Progenitor cell of endocrine pancreas (in vitro differentiated cells): ENCODE measurements at regions not wholly inside any gene's neighbourhood (a gene's known extent, or its start where the extent isn't known, plus 50 kb on each side); places are given as distances from the start of the nearest gene placed in this dataset.

Source experiments
- DNase-seq: peaks from one replicate; pipeline ENCODE4 v3.0.0; 2021; ENCODE audit warnings: low spot score; ENCODE audit not compliant: unreplicated experiment
- H3K27ac Mint-ChIP-seq: 2 replicates; pipeline ENCODE4 v1.8.0; 2021; ENCODE audit warnings: mild to moderate bottlenecking, moderate library complexity, mixed read lengths
- H3K27me3 Mint-ChIP-seq: 2 replicates; pipeline ENCODE4 v1.8.0; 2021; ENCODE audit warnings: mixed read lengths
- H3K36me3 Mint-ChIP-seq: 2 replicates; pipeline ENCODE4 v1.8.0; 2022; ENCODE audit warnings: mixed read lengths; ENCODE audit not compliant: insufficient read depth
- H3K4me1 Mint-ChIP-seq: 2 replicates; pipeline ENCODE4 v1.8.0; 2021; ENCODE audit warnings: low read depth, mixed read lengths
- H3K4me3 Mint-ChIP-seq: 2 replicates; pipeline ENCODE4 v1.8.0; 2021; ENCODE audit warnings: low read depth, mild to moderate bottlenecking, moderate library complexity, mixed read lengths
- H3K9me3 Mint-ChIP-seq: 2 replicates; pipeline ENCODE4 v1.8.0; 2021; ENCODE audit warnings: low read depth, mixed read lengths
- TF ChIP-seq, protein P1 (sequence below): fragments of 200-600 bp; sonication (generic); IDR thresholded peaks from one replicate; pipeline ENCODE4 v1.5.0; 2021; ENCODE audit warnings: antibody characterized with exemption, mild to moderate bottlenecking; ENCODE audit not compliant: unreplicated experiment

DNA sequence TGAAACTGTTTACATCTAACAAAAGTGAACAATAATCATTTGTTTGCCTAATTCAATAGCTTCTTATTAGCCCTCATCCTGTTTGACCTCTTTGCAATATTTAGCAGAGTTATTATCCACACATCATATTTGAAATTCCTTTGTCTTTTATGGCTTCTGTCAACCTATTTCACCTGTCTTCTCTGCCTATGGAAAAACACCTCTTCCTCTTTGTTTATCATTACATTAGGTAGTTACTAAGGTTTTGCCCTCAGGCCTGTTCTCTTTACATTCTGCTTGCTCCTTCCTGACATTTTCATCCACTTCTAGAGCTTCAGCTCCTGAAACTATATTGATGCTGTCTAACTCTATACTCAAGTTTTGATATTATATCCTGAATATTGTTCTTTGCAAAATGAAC, 183.0 kb downstream of the SUCNR1 start:
- no peaks in the 10 kb centered on the region for H3K36me3 Mint-ChIP-seq
- H3K4me3 Mint-ChIP-seq = no peak overlapping the region
- no peak overlapping the region for H3K27ac Mint-ChIP-seq
- peaks cover 25% of the 10 kb centered on the region for H3K4me1 Mint-ChIP-seq
- no peak for DNase-seq
- no peaks in the 10 kb centered on the region for H3K27me3 Mint-ChIP-seq
- H3K9me3 Mint-ChIP-seq = no peaks in the 10 kb centered on the region
- TF ChIP-seq, protein P1, sequence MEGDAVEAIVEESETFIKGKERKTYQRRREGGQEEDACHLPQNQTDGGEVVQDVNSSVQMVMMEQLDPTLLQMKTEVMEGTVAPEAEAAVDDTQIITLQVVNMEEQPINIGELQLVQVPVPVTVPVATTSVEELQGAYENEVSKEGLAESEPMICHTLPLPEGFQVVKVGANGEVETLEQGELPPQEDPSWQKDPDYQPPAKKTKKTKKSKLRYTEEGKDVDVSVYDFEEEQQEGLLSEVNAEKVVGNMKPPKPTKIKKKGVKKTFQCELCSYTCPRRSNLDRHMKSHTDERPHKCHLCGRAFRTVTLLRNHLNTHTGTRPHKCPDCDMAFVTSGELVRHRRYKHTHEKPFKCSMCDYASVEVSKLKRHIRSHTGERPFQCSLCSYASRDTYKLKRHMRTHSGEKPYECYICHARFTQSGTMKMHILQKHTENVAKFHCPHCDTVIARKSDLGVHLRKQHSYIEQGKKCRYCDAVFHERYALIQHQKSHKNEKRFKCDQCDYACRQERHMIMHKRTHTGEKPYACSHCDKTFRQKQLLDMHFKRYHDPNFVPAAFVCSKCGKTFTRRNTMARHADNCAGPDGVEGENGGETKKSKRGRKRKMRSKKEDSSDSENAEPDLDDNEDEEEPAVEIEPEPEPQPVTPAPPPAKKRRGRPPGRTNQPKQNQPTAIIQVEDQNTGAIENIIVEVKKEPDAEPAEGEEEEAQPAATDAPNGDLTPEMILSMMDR = no peak

DNA sequence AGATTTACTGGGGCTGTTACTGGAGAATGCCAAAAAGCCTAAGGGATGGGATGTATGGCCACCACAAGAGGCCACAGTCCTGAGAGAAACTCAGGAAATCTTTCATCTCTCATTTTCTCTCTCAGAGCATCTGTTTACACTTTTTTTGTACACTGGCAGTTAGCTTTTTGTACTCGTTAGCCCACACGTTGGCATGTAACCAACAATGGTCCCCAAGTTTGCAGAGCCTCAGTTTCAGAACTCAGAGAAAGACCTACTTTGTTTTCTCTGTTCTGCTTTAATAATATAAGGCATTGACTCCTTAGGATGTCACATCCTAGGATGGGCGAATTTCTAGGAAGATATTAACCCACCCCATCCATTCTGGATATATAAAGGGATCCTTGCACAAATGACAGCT, 183.5 kb downstream of the SUCNR1 start:
- TF ChIP-seq, protein P1 = no peak
- DNase-seq = no peak
- H3K36me3 Mint-ChIP-seq = no peaks in the 10 kb centered on the region
- no peak overlapping the region for H3K4me3 Mint-ChIP-seq
- no peaks in the 10 kb centered on the region for H3K9me3 Mint-ChIP-seq
- H3K27me3 Mint-ChIP-seq = no peaks in the 10 kb centered on the region
- H3K27ac Mint-ChIP-seq = no peak overlapping the region
- peaks cover 26% of the 10 kb centered on the region for H3K4me1 Mint-ChIP-seq

DNA sequence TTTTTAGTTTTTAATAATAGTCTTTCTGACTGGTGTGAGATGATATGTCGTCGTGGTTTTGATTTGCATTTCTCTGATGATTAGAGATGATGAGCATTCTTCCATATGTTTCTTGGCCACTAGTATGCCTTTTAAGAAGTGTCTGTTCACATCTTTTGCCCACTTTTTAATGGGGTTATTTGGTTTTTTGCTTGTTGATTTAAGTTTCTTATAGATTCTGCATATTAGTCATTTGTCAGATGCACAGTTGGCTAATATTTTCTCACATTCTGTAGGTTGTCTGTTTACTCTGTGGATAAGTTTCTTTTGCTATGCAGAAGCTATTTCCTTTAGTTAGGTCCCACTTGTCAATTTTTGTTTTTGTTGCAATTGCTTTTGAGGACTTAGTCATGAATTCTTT, 185.4 kb downstream of the SUCNR1 start:
- DNase-seq = no peak
- H3K4me3 Mint-ChIP-seq = no peak overlapping the region
- no peaks in the 10 kb centered on the region for H3K36me3 Mint-ChIP-seq
- H3K27ac Mint-ChIP-seq = no peak overlapping the region
- H3K9me3 Mint-ChIP-seq = no peaks in the 10 kb centered on the region
- H3K4me1 Mint-ChIP-seq = peaks cover 26% of the 10 kb centered on the region
- H3K27me3 Mint-ChIP-seq = no peaks in the 10 kb centered on the region
- TF ChIP-seq, protein P1 = no peak

DNA sequence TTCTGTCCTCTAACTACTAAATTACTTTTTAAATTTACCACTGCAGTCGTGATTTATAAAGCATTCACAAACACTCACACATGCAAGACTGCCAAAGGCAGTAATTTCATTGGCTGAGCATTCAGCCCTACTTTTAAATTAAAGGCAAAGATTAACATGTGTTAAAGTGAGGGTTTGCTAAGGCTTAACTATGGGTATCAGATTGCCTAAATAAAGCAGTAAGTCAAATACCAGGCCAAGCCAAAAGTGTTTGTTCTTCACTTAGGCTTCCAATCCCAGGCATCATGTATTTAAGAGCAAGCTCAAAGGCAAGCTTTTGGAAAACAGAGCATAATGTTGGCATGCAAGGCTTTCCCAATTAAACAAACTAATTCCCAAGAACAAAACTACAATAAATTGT, 187.3 kb downstream of the SUCNR1 start:
- H3K27ac Mint-ChIP-seq = no peak overlapping the region
- no peak for DNase-seq
- TF ChIP-seq, protein P1 = no peak
- no peak overlapping the region for H3K4me3 Mint-ChIP-seq
- no peaks in the 10 kb centered on the region for H3K27me3 Mint-ChIP-seq
- peaks cover 26% of the 10 kb centered on the region for H3K4me1 Mint-ChIP-seq
- H3K9me3 Mint-ChIP-seq = no peaks in the 10 kb centered on the region
- H3K36me3 Mint-ChIP-seq = no peaks in the 10 kb centered on the region

DNA sequence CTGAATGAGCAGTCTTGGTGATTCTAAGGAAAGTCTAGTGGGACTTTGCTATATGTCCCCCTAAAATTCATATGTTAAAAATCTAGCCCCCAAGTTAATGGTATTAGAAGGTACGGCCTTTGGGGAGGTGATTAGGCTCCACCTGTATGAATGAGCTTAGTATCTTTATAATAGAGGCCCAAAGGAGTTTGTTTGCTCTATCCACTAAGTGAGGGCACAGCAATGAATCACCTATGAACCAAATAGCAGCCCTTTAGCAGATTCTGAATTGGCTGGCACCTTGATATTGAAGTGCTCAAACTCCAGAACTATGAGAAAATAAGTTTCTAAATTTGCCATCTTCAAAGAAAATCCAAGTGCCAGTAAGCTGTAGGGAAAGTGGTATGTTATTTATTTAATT, 187.9 kb downstream of the SUCNR1 start:
- no peaks in the 10 kb centered on the region for H3K27me3 Mint-ChIP-seq
- no peaks in the 10 kb centered on the region for H3K9me3 Mint-ChIP-seq
- DNase-seq = no peak
- no peak overlapping the region for H3K4me3 Mint-ChIP-seq
- H3K4me1 Mint-ChIP-seq = peaks cover 21% of the 10 kb centered on the region
- H3K27ac Mint-ChIP-seq = no peak overlapping the region
- H3K36me3 Mint-ChIP-seq = no peaks in the 10 kb centered on the region
- TF ChIP-seq, protein P1 = no peak
